K562 (cell line): ENCODE measurements at regions not wholly inside any gene's neighbourhood (a gene's known extent, or its start where the extent isn't known, plus 50 kb on each side); places are given as distances from the start of the nearest gene placed in this dataset.
A peak's percentile ranks its signal among the peaks of the same experiment; 100 is the strongest.

Source experiments
- ATAC-seq: fragments of 200-7000 bp; cut with Tn5 transposase; 3 replicates; pipeline ENCODE4 v1.9.1; 2020; ENCODE audit warnings: moderate library complexity
- BruUV-seq: library from RNA; stranded (reverse); fragments of 400-500 nt; replicated peaks from 2 replicates; lab custom pipeline; 2021; lab: Mats Ljungman, UMichigan
- CTCF ChIA-PET: fragments of 300-600 bp; formaldehyde crosslinking; extraction: SDS; loops from one replicate; lab custom pipeline; 2021; ENCODE audit warnings: low intra/inter-chr PET ratio; lab: Yijun Ruan, JAX
- POLR2A ChIA-PET: fragments of 300-600, 350-650 bp; sonication (Branson Sonifier 250); formaldehyde crosslinking; extraction: SDS; loops from one replicate; lab custom pipeline; 2021; ENCODE audit warnings: antibody characterized with exemption, inconsistent platforms; lab: Yijun Ruan, JAX
- DNase-seq, 4 experiments: peaks; one replicate each; pipeline versions ENCODE4 v3.0.0 to v3.0.0-alpha.2; 2011 to 2018; ENCODE audit warnings: low spot score in 3 of 4, mixed read lengths in 3 of 4; ENCODE audit errors: extremely low read depth in 1 of 4
- FAIRE-seq: peaks from 2 replicates; lab custom pipeline; 2011; peaks lifted over from hg19 to GRCh38; lab: Jason Lieb, UNC
- H2AFZ ChIP-seq: 2 replicates; pipeline ENCODE4 v1.6.0; 2011; ENCODE audit warnings: low read depth, low read length, control low read depth, inconsistent platforms
- H3K27ac ChIP-seq: fragments of 200-600 bp; 3 replicates; pipeline ENCODE4 v1.8.0; 2011; ENCODE audit warnings: low read depth, mild to moderate bottlenecking, control low read depth, inconsistent platforms, low read length, moderate library complexity, mixed read lengths; ENCODE audit errors: extremely low read depth
- H3K27me3 ChIP-seq, 2 experiments: fragments of 300-600 bp in 1 of 2; 2 replicates in 1 of 2; 3 replicates in 1 of 2; pipeline versions ENCODE4 v1.6.0 to v1.8.0; 2011; ENCODE audit warnings: inconsistent platforms in 2 of 2, low read length in 2 of 2, mild to moderate bottlenecking in 1 of 2, mixed read lengths in 1 of 2, moderate library complexity in 1 of 2; ENCODE audit not compliant: control insufficient read depth in 2 of 2, insufficient read depth in 2 of 2
- H3K36me3 ChIP-seq: fragments of 300-600 bp; 3 replicates; pipeline ENCODE4 v1.8.0; 2011; ENCODE audit warnings: mild to moderate bottlenecking, low read length, inconsistent platforms; ENCODE audit not compliant: control insufficient read depth, insufficient read depth
- H3K4me1 ChIP-seq, 2 experiments: fragments of 200-600 bp in 1 of 2; replicated peaks in 1 of 2; 2 replicates in 1 of 2; 3 replicates in 1 of 2; pipeline versions ENCODE4 v1.5.1 to v1.8.0; 2011; ENCODE audit warnings: inconsistent platforms in 2 of 2, low read length in 2 of 2, mild to moderate bottlenecking in 1 of 2, mixed read lengths in 1 of 2, moderate library complexity in 1 of 2; ENCODE audit not compliant: control insufficient read depth in 2 of 2, insufficient read depth in 2 of 2
- H3K4me2 ChIP-seq: 2 replicates; pipeline ENCODE4 v1.6.1; 2011; ENCODE audit warnings: low read length, control low read depth, inconsistent platforms, mixed read lengths; ENCODE audit not compliant: insufficient read depth
- H3K4me3 ChIP-seq: fragments of 200-600 bp; sonication (generic), shearing (Covaris generic); 2 replicates; pipeline ENCODE4 v1.5.1; 2016; ENCODE audit warnings: control low read depth, inconsistent platforms
- H3K79me2 ChIP-seq: fragments of 200-600 bp; 3 replicates; pipeline ENCODE4 v1.8.0; 2011; ENCODE audit warnings: low read length, inconsistent platforms; ENCODE audit not compliant: control insufficient read depth, insufficient read depth
- H3K9ac ChIP-seq, 2 experiments: 2 replicates each; pipeline versions ENCODE4 v1.6.0 to v1.6.1; 2011; ENCODE audit warnings: low read depth in 2 of 2, low read length in 2 of 2, control low read depth in 1 of 2, inconsistent platforms in 1 of 2, mild to moderate bottlenecking in 1 of 2, mixed read lengths in 1 of 2; ENCODE audit not compliant: insufficient read depth in 1 of 2
- H3K9me1 ChIP-seq: one replicate; pipeline ENCODE4 v1.6.0; 2011; ENCODE audit warnings: inconsistent platforms, mild to moderate bottlenecking, low read length, moderate library complexity; ENCODE audit not compliant: control insufficient read depth, insufficient read depth
- H3K9me3 ChIP-seq: replicated peaks from 2 replicates; pipeline ENCODE4 v1.5.1; 2011; ENCODE audit warnings: low read depth, low read length, inconsistent platforms; ENCODE audit not compliant: control insufficient read depth, insufficient read depth
- H4K20me1 ChIP-seq: replicated peaks from 2 replicates; pipeline ENCODE4 v1.6.1; 2011; ENCODE audit warnings: low read length, inconsistent platforms, mixed read lengths; ENCODE audit not compliant: control insufficient read depth, insufficient read depth
- BRD9 ChIP-seq: fragments of 450-650 bp; IDR thresholded peaks from 2 replicates; pipeline ENCODE4 v1.6.1; 2018; ENCODE audit warnings: low read depth; ENCODE audit not compliant: partially characterized antibody
- CEBPG ChIP-seq, 3 experiments: fragments of 200-800 bp in 1 of 3; sonication (Bioruptor generic) in 1 of 3; sonication (generic) in 1 of 3; formaldehyde crosslinking in 1 of 3; IDR thresholded peaks in 2 of 3; conservative IDR thresholded peaks in 1 of 3; 2 replicates each; pipeline versions ENCODE4 v1.6.1 to v1.8.0; 2016 to 2022; ENCODE audit warnings: missing compliant biosample characterization in 2 of 3, missing genetic modification characterization in 2 of 3, mild to moderate bottlenecking in 1 of 3, missing genetic modification reagents in 1 of 3
- CSDE1 ChIP-seq, 2 experiments: fragments of 450-650 bp; IDR thresholded peaks; 2 replicates each; pipeline ENCODE4 v1.6.1; 2016; ENCODE audit warnings: mild to moderate bottlenecking in 1 of 2
- ESRRA ChIP-seq: fragments of 450-650 bp; IDR thresholded peaks from 2 replicates; pipeline ENCODE4 v1.6.1; 2014; ENCODE audit warnings: low read depth, mild to moderate bottlenecking, moderate library complexity, borderline replicate concordance
- FOXA3 ChIP-seq, 2 experiments: fragments of 450-650 bp in 1 of 2; sonication (generic) in 1 of 2; formaldehyde crosslinking; IDR thresholded peaks in 1 of 2; conservative IDR thresholded peaks in 1 of 2; 2 replicates each; pipeline versions ENCODE4 v1.4.0 to v1.8.0; 2020 to 2022; ENCODE audit warnings: mild to moderate bottlenecking in 2 of 2, missing genetic modification reagents in 1 of 2
- FOXM1 ChIP-seq, 2 experiments: fragments of 450-650 bp in 1 of 2; sonication (generic) in 1 of 2; formaldehyde crosslinking in 1 of 2; IDR thresholded peaks; 2 replicates each; pipeline versions ENCODE4 v1.6.1 to v1.9.0; 2017 to 2022; ENCODE audit warnings: low read depth in 2 of 2, mild to moderate bottlenecking in 2 of 2, missing genetic modification reagents in 1 of 2, moderate library complexity in 1 of 2
- KDM5B ChIP-seq: fragments of 200-600 bp; sonication (generic); IDR thresholded peaks from 2 replicates; pipeline ENCODE4 v1.6.1; 2012; ENCODE audit warnings: low read depth, mild to moderate bottlenecking, moderate library complexity, low read length, control low read depth, inconsistent platforms; ENCODE audit not compliant: insufficient replicate concordance
- KLF10 ChIP-seq: fragments of 250-450 bp; sonication (Bioruptor Pico); IDR thresholded peaks from 2 replicates; pipeline ENCODE4 v1.6.1; 2021; ENCODE audit warnings: matching md5 sums
- PML ChIP-seq: IDR thresholded peaks from 2 replicates; pipeline ENCODE4 v1.6.1; 2012; ENCODE audit warnings: low read length, inconsistent platforms
- PTTG1 ChIP-seq: fragments of 450-650 bp; IDR thresholded peaks from 2 replicates; pipeline ENCODE4 v1.6.1; 2016; ENCODE audit warnings: low read depth, mild to moderate bottlenecking, missing genetic modification characterization, missing compliant biosample characterization
- SNAPC5 ChIP-seq: fragments of 250-450 bp; sonication (Bioruptor Pico); IDR thresholded peaks from 2 replicates; pipeline ENCODE4 v1.8.0; 2021; ENCODE audit warnings: moderate library complexity, mild to moderate bottlenecking, inconsistent platforms
- ZNF280B ChIP-seq: fragments of 250-450 bp; sonication (Bioruptor Pico); IDR thresholded peaks from 2 replicates; pipeline ENCODE4 v1.5.1; 2021; ENCODE audit warnings: mild to moderate bottlenecking
- ZNF384 ChIP-seq: IDR thresholded peaks from 2 replicates; pipeline ENCODE4 v1.6.1; 2012; ENCODE audit warnings: low read depth, low read length, improper control_type of control experiment
- ZSCAN32 ChIP-seq: fragments of 450-650 bp; formaldehyde crosslinking; IDR thresholded peaks from 2 replicates; pipeline ENCODE4 v1.4.0; 2020; ENCODE audit warnings: mild to moderate bottlenecking, moderate library complexity
- WGBS: fragments of 100-300 bp; shearing (Covaris generic); methylation state at CpG from one replicate; pipeline ENCODE4 v1.1.6; 2016; ENCODE audit warnings: low coverage, mixed read lengths; ENCODE audit not compliant: insufficient coverage; ENCODE audit errors: missing lambda C conversion rate; 5-methylcytosine and 5-hydroxymethylcytosine counted together
- in situ Hi-C: fragments of 300-500 bp; cut with MboI; formaldehyde crosslinking; loops from 4 replicates; pipeline ENCODE4 v1.15.0; 2018; ENCODE audit warnings: inconsistent platforms, mixed read lengths
- intact Hi-C: fragments of 100-400 bp; cut with micrococcal nuclease; formaldehyde crosslinking; loops from 2 replicates; pipeline ENCODE4 v1.14.2; 2022

DNA sequence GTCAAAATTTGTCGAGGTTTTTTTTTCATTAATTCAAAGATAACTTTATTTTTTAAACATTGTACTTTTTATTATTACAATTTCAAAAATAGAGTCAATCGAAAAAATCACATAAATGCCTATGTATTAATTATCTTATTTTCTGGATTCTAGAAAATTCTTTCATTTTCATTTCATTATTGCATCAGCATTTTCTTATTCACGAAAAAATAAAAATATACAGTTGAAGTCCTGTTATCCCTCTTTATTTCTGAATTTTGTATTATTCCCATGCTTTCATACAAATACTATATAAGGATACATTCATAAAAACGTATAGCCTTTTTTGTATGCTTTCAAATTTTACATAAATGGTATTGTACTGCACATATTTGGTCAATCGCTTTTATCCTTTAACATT lies 681.0 kb upstream of the USP24 start:
- ChIA-PET CTCF (no interaction called here), POLR2A (no interaction called here)
- 1% methylated on average over 5 of the region's 5 CpGs for WGBS
- Histone ChIP-seq H3K4me1 (no peaks in the 10 kb centered on the region), H3K36me3 (no peaks in the 10 kb centered on the region), H3K79me2 (no peaks in the 10 kb centered on the region), H3K27ac (no peak overlapping the region), H3K4me3 (no peak overlapping the region), H3K4me2 (no peak overlapping the region), H3K27me3 (no peaks in the 10 kb centered on the region), H2AFZ (no peak overlapping the region), H3K9me3 (no peaks in the 10 kb centered on the region), H3K9ac (no peak overlapping the region), H4K20me1 (no peaks in the 10 kb centered on the region), H3K9me1 (no peaks in the 10 kb centered on the region)
- BruUV-seq, result no TSS peak
- ATAC-seq (no peak), FAIRE-seq (no peak), DNase-seq (no peak)
- intact Hi-C loops (no loop called here), in situ Hi-C loops (no loop called here)
- TF ChIP-seq CEBPG (CRISPR knock-in tag; IDR thresholded peaks at IDR 0.05) (no peak), CEBPG (tag; conservative IDR thresholded peaks at IDR 0.05 in 1 of 2, IDR thresholded peaks at IDR 0.05 in 1 of 2) (peak in 1 of 2 experiments; percentile 53; a peak in 2 of 4 replicates), ZNF384 (no peak), ZSCAN32 (peak; percentile 72; the same call in 1 of the 2 replicates)

DNA sequence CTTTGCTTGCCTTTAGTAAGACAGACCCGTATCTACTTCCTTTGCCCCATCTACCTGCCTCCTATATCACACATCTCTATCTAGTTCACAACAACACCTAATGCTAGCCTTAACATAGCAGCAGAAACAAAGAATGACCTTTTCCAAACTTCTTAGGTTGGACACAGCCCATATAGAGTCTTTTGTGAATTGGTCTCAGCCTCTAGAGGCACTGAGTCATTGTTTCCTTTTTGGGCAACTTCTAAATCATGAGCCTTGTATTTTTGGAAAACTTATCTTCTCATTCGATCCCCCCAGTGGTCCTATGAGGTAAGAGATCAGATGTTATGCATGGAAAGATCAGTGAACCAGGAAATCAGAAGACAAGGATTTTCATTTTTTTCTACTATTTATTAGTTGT lies 679.4 kb upstream of the USP24 start:
- WGBS, result 4% methylated on average over 2 of the region's 2 CpGs
- DNase-seq (no peak), FAIRE-seq (no peak), ATAC-seq (no peak)
- BruUV-seq, result no TSS peak
- Histone ChIP-seq H3K36me3 (no peaks in the 10 kb centered on the region), H2AFZ (no peak overlapping the region), H3K4me3 (no peak overlapping the region), H3K9ac (no peak overlapping the region), H3K4me1 (no peaks in the 10 kb centered on the region), H4K20me1 (no peaks in the 10 kb centered on the region), H3K9me3 (no peaks in the 10 kb centered on the region), H3K27me3 (no peaks in the 10 kb centered on the region), H3K27ac (no peak overlapping the region), H3K4me2 (no peak overlapping the region), H3K9me1 (no peaks in the 10 kb centered on the region), H3K79me2 (no peaks in the 10 kb centered on the region)
- intact Hi-C loops (loop anchor here (5.0 kb wide), 1 partner anchor 517 kb away; no protein-coding TSS in a partner anchor), in situ Hi-C loops (no loop called here)
- POLR2A ChIA-PET, result no interaction called here
- CTCF ChIA-PET, result no interaction called here
- no peak for TF ChIP-seq PTTG1 (tag)
- no peak for TF ChIP-seq ESRRA
- TF ChIP-seq SNAPC5 (CRISPR knock-in tag), result no peak
- TF ChIP-seq BRD9, result no peak
- no peak for TF ChIP-seq FOXM1 (IDR thresholded peaks at IDR 0.05; ENCODE audit: low read depth)
- TF ChIP-seq FOXM1 (CRISPR knock-in tag; IDR thresholded peaks at IDR 0.05; ENCODE audit: low read depth), result no peak
- no peak for TF ChIP-seq ZNF280B (CRISPR knock-in tag)
- no peak for TF ChIP-seq PML
- TF ChIP-seq KLF10, result no peak
- no peak for TF ChIP-seq CSDE1 (IDR thresholded peaks at IDR 0.05)
- TF ChIP-seq KDM5B, result no peak
- TF ChIP-seq FOXA3 (CRISPR knock-in tag; conservative IDR thresholded peaks at IDR 0.05 in 1 of 2, IDR thresholded peaks at IDR 0.05 in 1 of 2), result no peak
